PFSK-1 (cell line): ENCODE measurements at regions not wholly inside any gene's neighbourhood (a gene's known extent, or its start where the extent isn't known, plus 50 kb on each side); places are given as distances from the start of the nearest gene placed in this dataset.

Experiments used
- FOXP2 ChIP-seq: optimal IDR thresholded peaks from 2 replicates; pipeline ENCODE3; 2011; ENCODE audit warnings: borderline replicate concordance, control low read depth, inconsistent platforms; ENCODE audit not compliant: insufficient read depth; ENCODE audit errors: extremely low read length, extremely low read depth
- POLR2AphosphoS5 ChIP-seq: IDR thresholded peaks from 2 replicates; pipeline ENCODE4 v1.6.1; 2012; ENCODE audit warnings: low read depth, mild to moderate bottlenecking, control low read depth, low read length, moderate library complexity
- REST ChIP-seq, 2 experiments: IDR thresholded peaks; 2 replicates each; pipeline versions ENCODE4 v1.6.1 to v1.8.0; 2011 to 2012; ENCODE audit warnings: low read depth in 2 of 2, low read length in 2 of 2, control low read depth in 1 of 2, inconsistent platforms in 1 of 2, mild to moderate bottlenecking in 1 of 2, moderate library complexity in 1 of 2; ENCODE audit not compliant: insufficient read depth in 1 of 2
- SIN3A ChIP-seq: IDR thresholded peaks from 2 replicates; pipeline ENCODE4 v1.6.1; 2012; ENCODE audit warnings: mild to moderate bottlenecking, low read length, moderate library complexity, borderline replicate concordance; ENCODE audit not compliant: insufficient read depth
- TAF1 ChIP-seq: IDR thresholded peaks from 2 replicates; pipeline ENCODE4 v1.6.1; 2012; ENCODE audit warnings: low read length, control low read depth, borderline replicate concordance; ENCODE audit not compliant: insufficient read depth

- TF ChIP-seq TAF1 (no peak), POLR2AphosphoS5 (no peak), REST (IDR thresholded peaks at IDR 0.05; ENCODE audit: insufficient read depth in 1 of 2, low read depth in 2 of 2, low read length in 2 of 2) (no peak), SIN3A (no peak)
Observed at GRCh38 chr6:134389658-134390057, 71.7 kb upstream of the SGK1 start.

- TF ChIP-seq FOXP2: no peak
- no peak for TF ChIP-seq SIN3A
- no peak for TF ChIP-seq POLR2AphosphoS5
- TF ChIP-seq TAF1: no peak
- TF ChIP-seq REST (IDR thresholded peaks at IDR 0.05; ENCODE audit: insufficient read depth in 1 of 2, low read depth in 2 of 2, low read length in 2 of 2): no peak
Observed at GRCh38 chr6:134389129-134389528, 71.2 kb upstream of the SGK1 start.

- no peak for TF ChIP-seq REST (IDR thresholded peaks at IDR 0.05; ENCODE audit: insufficient read depth in 1 of 2, low read depth in 2 of 2, low read length in 2 of 2)
- no peak for TF ChIP-seq FOXP2
- TF ChIP-seq TAF1: no peak
- TF ChIP-seq POLR2AphosphoS5: no peak
- no peak for TF ChIP-seq SIN3A
Observed at GRCh38 chr6:134381959-134382358, 64.0 kb upstream of the SGK1 start.

- TF ChIP-seq POLR2AphosphoS5 (no peak), FOXP2 (no peak), SIN3A (no peak), REST (IDR thresholded peaks at IDR 0.05; ENCODE audit: insufficient read depth in 1 of 2, low read depth in 2 of 2, low read length in 2 of 2) (no peak), TAF1 (no peak)
Observed at GRCh38 chr6:134379599-134379998, 61.7 kb upstream of the SGK1 start.

- TF ChIP-seq POLR2AphosphoS5 (no peak), TAF1 (no peak), SIN3A (no peak), FOXP2 (no peak), REST (IDR thresholded peaks at IDR 0.05; ENCODE audit: insufficient read depth in 1 of 2, low read depth in 2 of 2, low read length in 2 of 2) (no peak)
Observed at GRCh38 chr6:134379076-134379475, 61.2 kb upstream of the SGK1 start.
